ENCODE measurements at regions not wholly inside any gene's neighbourhood (a gene's known extent, or its start where the extent isn't known, plus 50 kb on each side); places are given as distances from the start of the nearest gene placed in this dataset.

DNA sequence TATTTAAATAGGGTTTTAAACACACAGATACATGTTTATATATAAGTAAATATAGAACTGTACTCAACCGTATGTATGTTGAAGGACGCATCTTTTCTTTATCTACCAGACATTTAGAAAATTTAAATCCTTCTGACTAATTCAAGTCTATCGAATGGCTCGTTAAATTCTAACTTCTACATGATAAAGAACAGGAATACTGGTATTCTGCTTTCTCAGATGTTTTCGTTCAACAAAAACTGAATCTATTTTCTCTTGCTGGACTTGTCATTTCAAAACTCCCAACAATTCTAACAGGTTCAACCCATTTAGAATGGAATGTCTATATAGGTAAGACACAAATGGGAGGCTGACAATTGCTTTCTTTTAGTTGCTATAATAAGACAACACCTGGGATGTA lies 978.3 kb upstream of the ADGRL3 start:
- TF ChIP-seq SMAD3 (CRISPR knock-in tag; IDR thresholded peaks at IDR 0.05) = no peak
- TF ChIP-seq ETS1 (CRISPR knock-in tag; IDR thresholded peaks at IDR 0.05) = no peak
- TF ChIP-seq, protein P1, sequence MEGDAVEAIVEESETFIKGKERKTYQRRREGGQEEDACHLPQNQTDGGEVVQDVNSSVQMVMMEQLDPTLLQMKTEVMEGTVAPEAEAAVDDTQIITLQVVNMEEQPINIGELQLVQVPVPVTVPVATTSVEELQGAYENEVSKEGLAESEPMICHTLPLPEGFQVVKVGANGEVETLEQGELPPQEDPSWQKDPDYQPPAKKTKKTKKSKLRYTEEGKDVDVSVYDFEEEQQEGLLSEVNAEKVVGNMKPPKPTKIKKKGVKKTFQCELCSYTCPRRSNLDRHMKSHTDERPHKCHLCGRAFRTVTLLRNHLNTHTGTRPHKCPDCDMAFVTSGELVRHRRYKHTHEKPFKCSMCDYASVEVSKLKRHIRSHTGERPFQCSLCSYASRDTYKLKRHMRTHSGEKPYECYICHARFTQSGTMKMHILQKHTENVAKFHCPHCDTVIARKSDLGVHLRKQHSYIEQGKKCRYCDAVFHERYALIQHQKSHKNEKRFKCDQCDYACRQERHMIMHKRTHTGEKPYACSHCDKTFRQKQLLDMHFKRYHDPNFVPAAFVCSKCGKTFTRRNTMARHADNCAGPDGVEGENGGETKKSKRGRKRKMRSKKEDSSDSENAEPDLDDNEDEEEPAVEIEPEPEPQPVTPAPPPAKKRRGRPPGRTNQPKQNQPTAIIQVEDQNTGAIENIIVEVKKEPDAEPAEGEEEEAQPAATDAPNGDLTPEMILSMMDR (CRISPR knock-in tag; IDR thresholded peaks at IDR 0.05) = no peak
- no peak for TF ChIP-seq ZNF274 (CRISPR knock-in tag; IDR thresholded peaks at IDR 0.05)
- no peak for TF ChIP-seq SETDB1 (CRISPR knock-in tag; IDR thresholded peaks at IDR 0.05; ENCODE audit: borderline replicate concordance)
- no peak for TF ChIP-seq E2F1 (CRISPR knock-in tag; IDR thresholded peaks at IDR 0.05)
- TF ChIP-seq, protein P2, sequence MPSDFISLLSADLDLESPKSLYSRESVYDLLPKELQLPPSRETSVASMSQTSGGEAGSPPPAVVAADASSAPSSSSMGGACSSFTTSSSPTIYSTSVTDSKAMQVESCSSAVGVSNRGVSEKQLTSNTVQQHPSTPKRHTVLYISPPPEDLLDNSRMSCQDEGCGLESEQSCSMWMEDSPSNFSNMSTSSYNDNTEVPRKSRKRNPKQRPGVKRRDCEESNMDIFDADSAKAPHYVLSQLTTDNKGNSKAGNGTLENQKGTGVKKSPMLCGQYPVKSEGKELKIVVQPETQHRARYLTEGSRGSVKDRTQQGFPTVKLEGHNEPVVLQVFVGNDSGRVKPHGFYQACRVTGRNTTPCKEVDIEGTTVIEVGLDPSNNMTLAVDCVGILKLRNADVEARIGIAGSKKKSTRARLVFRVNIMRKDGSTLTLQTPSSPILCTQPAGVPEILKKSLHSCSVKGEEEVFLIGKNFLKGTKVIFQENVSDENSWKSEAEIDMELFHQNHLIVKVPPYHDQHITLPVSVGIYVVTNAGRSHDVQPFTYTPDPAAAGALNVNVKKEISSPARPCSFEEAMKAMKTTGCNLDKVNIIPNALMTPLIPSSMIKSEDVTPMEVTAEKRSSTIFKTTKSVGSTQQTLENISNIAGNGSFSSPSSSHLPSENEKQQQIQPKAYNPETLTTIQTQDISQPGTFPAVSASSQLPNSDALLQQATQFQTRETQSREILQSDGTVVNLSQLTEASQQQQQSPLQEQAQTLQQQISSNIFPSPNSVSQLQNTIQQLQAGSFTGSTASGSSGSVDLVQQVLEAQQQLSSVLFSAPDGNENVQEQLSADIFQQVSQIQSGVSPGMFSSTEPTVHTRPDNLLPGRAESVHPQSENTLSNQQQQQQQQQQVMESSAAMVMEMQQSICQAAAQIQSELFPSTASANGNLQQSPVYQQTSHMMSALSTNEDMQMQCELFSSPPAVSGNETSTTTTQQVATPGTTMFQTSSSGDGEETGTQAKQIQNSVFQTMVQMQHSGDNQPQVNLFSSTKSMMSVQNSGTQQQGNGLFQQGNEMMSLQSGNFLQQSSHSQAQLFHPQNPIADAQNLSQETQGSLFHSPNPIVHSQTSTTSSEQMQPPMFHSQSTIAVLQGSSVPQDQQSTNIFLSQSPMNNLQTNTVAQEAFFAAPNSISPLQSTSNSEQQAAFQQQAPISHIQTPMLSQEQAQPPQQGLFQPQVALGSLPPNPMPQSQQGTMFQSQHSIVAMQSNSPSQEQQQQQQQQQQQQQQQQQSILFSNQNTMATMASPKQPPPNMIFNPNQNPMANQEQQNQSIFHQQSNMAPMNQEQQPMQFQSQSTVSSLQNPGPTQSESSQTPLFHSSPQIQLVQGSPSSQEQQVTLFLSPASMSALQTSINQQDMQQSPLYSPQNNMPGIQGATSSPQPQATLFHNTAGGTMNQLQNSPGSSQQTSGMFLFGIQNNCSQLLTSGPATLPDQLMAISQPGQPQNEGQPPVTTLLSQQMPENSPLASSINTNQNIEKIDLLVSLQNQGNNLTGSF (CRISPR knock-in tag; IDR thresholded peaks at IDR 0.05) = no peak
- TF ChIP-seq SAP130 (CRISPR knock-in tag; IDR thresholded peaks at IDR 0.05; ENCODE audit: low read depth) = no peak
- no peak for TF ChIP-seq POLR2AphosphoS5 (IDR thresholded peaks at IDR 0.05; ENCODE audit: low read depth, low read length)
- no peak for TF ChIP-seq AHDC1 (CRISPR knock-in tag; IDR thresholded peaks at IDR 0.05; ENCODE audit: borderline replicate concordance)
- no peak for TF ChIP-seq ZFP1 (CRISPR knock-in tag; IDR thresholded peaks at IDR 0.05)
